ENCODE measurements at regions not wholly inside any gene's neighbourhood (a gene's known extent, or its start where the extent isn't known, plus 50 kb on each side); places are given as distances from the start of the nearest gene placed in this dataset.

GRCh38 chr10:23604613-23605012 lies 165.7 kb downstream of the OTUD1 start:
- TF ChIP-seq CTCF (IDR thresholded peaks at IDR 0.05): no peak
- intact Hi-C loops (cut with DNase I): no loop called here
- no peak for DNase-seq

GRCh38 chr10:23606456-23606855 lies 167.6 kb downstream of the OTUD1 start:
- Histone ChIP-seq H3K27ac (no peak overlapping the region), H3K36me3 (no peaks in the 10 kb centered on the region), H3K27me3 (peaks cover 0 to 3% (median 0%) of the 10 kb centered on the region in 7 donors), H3K4me3 (no peak overlapping the region), H3K9me3 (no peaks in the 10 kb centered on the region), H3K4me1 (peaks cover 0 to 14% (median 0%) of the 10 kb centered on the region in 9 donors)
- intact Hi-C loops (cut with DNase I): no loop called here
- ATAC-seq (no peak), DNase-seq (no peak)
- no peak for TF ChIP-seq CTCF (IDR thresholded peaks at IDR 0.05)
- 77 to 78% methylated on average over 7 of the region's 7 CpGs for WGBS, 2 donors

More at GRCh38 chr10:23604613-23605012, 165.7 kb downstream of the OTUD1 start:
- no peak for ATAC-seq
- no peak overlapping the region for H3K4me3 ChIP-seq
- H3K27me3 ChIP-seq: peaks cover 0 to 3% (median 0%) of the 10 kb centered on the region in 7 donors
- H3K27ac ChIP-seq: no peak overlapping the region
- WGBS, 2 donors: 51 to 63% methylated on average over 2 of the region's 2 CpGs
- H3K36me3 ChIP-seq: no peaks in the 10 kb centered on the region
- no peaks in the 10 kb centered on the region for H3K9me3 ChIP-seq
- H3K4me1 ChIP-seq: peaks cover 0 to 5% (median 0%) of the 10 kb centered on the region in 9 donors

- ATAC-seq: no peak
- Histone ChIP-seq H3K27ac (no peak overlapping the region), H3K27me3 (peaks cover 0 to 3% (median 0%) of the 10 kb centered on the region in 7 donors), H3K9me3 (no peaks in the 10 kb centered on the region), H3K4me1 (peaks cover 0 to 18% (median 0%) of the 10 kb centered on the region in 9 donors), H3K4me3 (no peak overlapping the region), H3K36me3 (no peaks in the 10 kb centered on the region)
- 49 to 61% methylated on average over 7 of the region's 7 CpGs for WGBS, 2 donors
- DNase-seq: no peak
- intact Hi-C loops (cut with DNase I): no loop called here
- no peak for TF ChIP-seq CTCF (IDR thresholded peaks at IDR 0.05)
Measured at GRCh38 chr10:23608926-23609325, 170.1 kb downstream of the OTUD1 start.

- DNase-seq: no peak
- no peak for TF ChIP-seq CTCF (IDR thresholded peaks at IDR 0.05)
- H3K9me3 ChIP-seq: no peaks in the 10 kb centered on the region
- intact Hi-C loops (cut with DNase I): no loop called here
- H3K36me3 ChIP-seq: no peaks in the 10 kb centered on the region
- WGBS, 2 donors: 47 to 56% methylated on average over 4 of the region's 4 CpGs
- H3K27ac ChIP-seq: peak overlapping the region in 1 of 10 donors; percentile 65
- no peak overlapping the region for H3K4me3 ChIP-seq
- ATAC-seq: peak in 1 of 8 donors; percentile 80
- H3K27me3 ChIP-seq: peaks cover 0 to 3% (median 0%) of the 10 kb centered on the region in 7 donors
- H3K4me1 ChIP-seq: peaks cover 0 to 18% (median 0%) of the 10 kb centered on the region in 9 donors
Measured at GRCh38 chr10:23610626-23611307, 171.9 kb downstream of the OTUD1 start.

Measured in heart right ventricle (tissue), 16 donors.